ENCODE measurements at regions not wholly inside any gene's neighbourhood (a gene's known extent, or its start where the extent isn't known, plus 50 kb on each side); places are given as distances from the start of the nearest gene placed in this dataset.

GRCh38 chr3:16658004-16658924, 53.0 kb upstream of the DAZL start:
- DNase-seq, result no peak

DNA sequence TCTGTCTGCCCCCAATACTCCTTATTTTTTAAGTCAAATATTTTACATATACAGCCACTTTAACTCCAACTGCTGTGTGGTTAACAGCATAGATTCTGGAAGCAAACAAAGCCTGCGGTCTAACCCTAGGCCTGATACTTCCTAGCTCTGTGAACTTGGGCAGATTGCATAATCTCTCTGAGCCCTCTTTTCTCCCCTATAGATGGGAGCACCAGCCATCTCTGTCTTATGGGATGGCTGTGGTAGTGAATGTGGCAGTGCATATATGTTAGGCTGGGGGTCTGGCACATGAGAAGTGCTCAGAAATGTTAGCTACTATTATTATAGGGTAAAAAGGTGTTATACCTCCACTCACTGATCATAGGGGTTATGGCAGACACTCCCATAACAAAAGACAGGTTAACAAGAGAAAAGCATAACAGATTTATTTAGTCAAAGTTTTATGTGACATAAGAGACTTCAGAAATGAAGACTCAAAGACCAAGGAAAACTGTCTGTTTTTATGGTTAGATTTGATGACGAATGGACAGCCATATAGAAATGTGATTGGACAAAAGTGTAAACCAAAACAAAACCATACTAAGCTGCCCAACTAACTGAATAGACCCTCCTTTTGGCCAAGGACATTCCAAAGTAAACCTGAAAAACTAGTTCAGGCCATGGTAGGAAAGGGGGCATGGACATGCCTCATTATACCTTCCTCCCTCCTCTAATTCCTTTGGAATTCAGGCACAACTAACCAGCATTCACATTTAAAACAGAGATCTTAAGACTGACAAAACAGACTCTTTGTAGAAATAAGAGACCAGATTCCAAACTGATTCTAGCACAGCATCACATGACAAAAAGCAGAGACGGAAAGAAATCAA, 53.9 kb upstream of the DAZL start:
- DNase-seq, result no peak

GRCh38 chr3:16663854-16664712, 58.9 kb upstream of the DAZL start:
- no peak for DNase-seq

DNA sequence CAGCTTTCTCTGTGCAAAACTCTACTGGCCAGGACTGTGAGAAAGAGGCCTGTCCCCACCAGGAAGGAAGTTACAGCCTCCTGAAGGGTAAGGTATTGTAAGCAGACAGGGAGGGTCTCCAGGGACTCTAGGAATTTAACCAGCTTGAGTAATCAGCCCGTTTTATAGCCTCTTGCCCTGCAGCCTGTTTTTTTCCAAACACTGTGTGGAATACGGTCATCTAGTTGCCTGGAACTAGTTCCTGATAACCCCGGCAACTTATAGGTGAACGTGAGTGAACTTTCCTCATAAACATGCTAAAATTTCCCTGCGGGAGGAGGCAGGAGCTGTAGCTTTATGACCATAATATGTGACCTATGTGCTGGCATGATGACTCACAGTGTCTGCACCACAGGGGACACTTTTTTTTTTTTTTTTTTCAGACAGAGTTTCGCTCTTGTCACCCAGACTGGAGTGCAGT, 60.1 kb upstream of the DAZL start:
- DNase-seq, result no peak

DNA sequence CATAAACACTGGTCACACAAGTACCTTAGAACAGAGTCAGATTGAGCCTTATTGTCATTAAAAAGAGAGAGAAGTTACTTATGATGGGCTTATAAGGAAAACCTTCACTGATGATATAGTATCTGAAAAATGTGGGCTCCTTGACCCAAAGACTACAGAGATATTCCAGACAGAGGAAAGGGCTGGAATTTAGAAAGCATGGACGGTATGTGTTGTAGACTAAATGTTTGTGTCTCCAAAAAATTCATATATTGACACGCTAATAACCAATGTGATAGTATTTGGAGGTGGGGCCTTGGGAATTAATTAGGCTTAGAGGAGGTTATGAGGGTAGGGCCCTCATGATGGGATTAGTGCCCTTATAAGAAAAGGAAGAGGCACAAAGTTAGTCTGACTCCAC, 61.0 kb upstream of the DAZL start:
- no peak for DNase-seq

DNA sequence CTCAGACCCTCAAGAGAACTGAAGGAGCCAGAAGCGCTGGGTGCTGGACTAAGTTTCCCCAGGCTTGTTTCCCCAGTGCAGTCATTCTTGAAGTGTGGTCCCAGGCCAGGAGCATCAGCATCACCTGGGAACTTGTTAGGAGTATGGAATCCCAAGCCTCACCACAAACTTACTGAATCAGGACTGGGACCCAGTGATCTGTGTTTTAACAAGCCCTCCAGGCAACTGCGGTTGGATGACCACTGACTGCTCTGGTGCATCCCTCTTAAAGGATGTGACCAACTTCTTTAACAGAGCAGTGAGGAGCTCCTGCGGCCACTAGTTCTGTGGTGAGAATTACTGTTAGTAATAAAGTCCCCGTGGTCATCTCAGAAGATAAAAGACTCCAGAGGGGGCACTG, 62.4 kb upstream of the DAZL start:
- DNase-seq, result no peak

DNA sequence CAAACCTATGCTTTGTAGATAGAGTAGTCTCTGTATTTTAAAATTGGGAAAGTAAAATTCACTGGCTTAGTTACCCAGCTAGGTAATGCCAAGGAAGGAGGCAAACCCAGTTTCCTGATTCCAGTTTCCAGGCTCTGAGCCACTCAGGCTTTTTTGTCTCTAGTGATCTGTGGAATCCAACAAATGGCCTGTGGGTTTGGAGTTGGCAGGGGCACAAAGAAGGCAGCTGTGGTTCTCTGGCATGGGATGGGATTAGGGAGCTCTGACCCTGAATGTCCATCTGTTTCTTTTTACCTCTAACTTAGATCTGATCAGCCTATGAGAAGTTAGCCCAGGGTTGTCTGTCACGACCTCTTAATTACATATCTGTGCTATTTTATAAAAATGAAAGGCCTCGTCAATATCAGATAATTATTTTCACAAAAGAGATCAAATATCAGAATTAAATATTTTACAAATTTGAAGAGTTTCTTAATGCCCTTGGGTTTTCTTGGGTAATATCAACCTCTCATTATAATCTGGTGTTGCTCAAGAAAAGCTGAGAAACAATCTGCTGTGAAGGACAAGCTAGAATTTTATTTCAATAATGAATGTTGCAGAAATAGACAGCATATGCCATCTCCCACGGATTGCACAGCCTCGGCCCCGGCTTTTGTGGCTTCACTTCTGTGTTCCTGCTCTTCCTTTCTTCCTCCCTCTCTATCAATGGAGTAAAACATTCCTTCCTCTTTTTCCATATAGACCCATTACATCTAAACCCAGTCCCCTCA, 63.7 kb upstream of the DAZL start:
- DNase-seq, result no peak

DNA sequence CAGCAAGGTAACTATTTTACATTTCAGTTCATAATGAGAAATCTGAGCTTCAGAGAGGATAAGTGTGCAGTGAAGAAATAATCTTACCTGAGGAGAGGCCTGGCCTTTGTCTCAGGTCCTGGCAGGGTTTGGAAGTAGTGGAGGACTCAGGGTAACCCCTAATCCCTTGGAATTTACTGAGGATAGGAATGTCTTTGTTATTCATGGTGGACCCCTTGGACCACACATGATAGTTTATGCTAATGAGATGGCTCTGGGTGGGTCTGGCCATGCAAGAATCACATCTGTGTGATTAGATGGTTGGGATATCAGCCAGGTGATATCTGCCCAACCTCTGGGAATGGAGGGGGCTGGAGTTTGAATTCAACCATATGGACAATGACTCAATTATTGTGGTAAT, 65.0 kb upstream of the DAZL start:
- no peak for DNase-seq

DNA sequence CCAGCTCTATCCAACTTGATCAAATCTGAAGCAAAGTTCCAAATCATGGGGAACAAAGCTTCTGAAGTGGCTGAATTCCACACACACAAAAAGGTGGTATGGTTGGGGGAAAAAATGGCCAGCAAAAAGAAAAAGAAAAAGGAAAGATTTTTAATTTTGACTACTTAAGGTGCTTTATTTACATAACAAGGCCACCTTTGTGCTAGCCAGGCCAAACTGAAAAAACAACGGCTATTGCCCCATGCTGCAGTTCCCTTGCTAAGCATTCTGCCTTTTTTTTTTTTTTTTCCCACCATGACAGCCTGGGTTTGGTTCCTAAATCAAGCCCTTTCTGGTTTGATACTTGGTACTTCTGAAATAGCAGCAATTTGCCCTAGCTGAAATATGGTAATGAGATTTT, 66.5 kb upstream of the DAZL start:
- no peak for DNase-seq

DNA sequence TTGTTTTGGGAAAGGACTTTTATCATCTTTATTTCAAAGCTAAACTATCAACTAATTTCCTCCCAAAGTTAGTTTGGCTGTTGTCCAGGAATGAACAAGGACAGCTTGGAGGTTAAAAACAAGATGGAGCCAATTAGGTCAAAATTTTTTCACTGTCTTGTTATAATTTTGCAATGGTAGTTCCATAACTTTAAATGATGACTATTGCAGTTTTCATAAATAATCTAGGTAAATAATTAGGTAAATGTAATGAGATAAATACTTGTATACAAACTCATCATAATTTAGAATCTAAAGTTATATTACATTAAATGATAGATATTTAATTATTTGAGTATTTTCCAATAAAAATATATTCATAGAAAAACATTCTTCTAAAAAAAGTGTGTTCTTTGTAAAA, 68.3 kb upstream of the DAZL start:
- DNase-seq, result no peak

DNA sequence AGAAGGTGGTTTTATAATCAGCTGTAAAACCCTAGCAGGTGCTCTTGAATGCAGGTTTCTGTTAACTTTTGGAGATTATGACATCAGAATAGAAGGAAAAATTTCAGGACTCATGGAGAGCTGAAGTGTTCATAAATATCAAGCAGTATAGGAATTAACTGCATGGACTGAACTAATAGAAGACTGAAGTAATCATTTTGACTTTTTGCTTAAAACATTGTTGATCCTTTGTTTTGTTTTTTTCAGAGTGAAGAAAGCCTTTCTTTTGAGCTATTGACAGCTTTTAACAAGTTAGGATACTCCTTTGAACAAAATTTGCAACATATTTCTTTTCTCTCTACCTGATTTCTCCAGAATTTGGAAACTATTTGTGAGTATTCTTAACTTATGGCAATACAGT, 70.6 kb upstream of the DAZL start:
- DNase-seq, result no peak

GRCh38 chr3:16686679-16687078, 81.5 kb upstream of the DAZL start:
- DNase-seq, result no peak

- DNase-seq, result no peak
Observed at GRCh38 chr3:16687221-16687620, 82.0 kb upstream of the DAZL start.

DNA sequence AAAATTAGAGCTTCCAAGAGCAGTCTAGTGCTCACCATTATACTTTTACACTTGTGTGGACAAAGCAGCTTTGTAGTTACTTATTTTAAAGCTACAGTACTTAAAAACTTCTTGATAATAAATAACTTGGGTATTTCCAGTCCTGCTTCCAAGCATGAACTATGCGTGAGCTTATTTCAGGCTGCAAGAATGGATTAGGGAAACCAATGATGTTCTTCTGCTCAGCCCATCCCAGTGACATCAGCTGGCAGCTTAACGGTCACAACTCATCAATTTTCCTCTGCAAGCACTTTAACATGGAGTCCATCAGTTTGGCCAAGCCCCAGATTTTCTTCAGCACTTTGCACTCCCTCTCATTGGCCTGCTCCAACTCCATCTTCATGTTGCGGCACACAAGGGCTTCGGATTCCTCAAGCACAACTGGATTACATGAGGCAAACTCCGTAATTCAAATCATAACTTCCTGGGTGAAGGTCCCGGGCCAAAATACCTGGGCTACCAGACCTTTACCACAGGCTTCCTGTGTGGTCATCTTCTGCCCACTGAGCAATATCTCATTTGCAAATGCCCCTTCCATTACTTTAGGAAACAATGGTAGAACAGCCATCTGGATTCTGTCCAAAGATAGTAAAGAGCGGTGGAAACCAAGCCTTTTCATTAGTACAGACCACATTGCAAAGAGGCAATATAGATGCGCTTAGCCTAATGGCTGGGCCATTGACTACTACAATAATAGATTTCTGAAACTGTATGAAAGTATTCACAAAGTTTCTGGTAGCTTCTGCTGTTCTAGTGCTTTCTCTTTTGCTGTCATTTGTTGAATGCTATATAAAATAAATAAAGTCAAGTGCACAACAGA, 87.5 kb upstream of the DAZL start:
- DNase-seq, result no peak

DNA sequence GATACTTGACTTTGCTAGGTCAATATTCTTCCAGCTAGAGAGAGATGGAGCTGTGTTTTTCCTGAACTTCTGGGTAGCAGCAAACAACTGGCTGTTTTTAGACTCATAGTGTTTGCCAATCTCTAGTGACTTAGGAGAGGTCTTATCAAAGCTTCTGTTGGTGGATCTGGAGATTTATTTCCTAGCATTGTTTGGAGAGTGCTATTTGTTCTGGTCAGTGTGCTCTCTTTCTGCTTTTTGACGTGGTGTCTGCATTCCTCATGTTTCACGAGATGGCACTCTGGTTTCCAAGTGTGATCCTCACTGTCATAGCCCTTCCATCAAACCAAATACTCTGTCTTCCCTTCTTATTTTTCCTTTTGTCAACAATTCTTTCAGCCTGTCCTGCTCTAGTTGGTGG, 88.6 kb upstream of the DAZL start:
- no peak for DNase-seq

- DNase-seq, result no peak
Observed at GRCh38 chr3:16695710-16696109, 90.5 kb upstream of the DAZL start.

DNA sequence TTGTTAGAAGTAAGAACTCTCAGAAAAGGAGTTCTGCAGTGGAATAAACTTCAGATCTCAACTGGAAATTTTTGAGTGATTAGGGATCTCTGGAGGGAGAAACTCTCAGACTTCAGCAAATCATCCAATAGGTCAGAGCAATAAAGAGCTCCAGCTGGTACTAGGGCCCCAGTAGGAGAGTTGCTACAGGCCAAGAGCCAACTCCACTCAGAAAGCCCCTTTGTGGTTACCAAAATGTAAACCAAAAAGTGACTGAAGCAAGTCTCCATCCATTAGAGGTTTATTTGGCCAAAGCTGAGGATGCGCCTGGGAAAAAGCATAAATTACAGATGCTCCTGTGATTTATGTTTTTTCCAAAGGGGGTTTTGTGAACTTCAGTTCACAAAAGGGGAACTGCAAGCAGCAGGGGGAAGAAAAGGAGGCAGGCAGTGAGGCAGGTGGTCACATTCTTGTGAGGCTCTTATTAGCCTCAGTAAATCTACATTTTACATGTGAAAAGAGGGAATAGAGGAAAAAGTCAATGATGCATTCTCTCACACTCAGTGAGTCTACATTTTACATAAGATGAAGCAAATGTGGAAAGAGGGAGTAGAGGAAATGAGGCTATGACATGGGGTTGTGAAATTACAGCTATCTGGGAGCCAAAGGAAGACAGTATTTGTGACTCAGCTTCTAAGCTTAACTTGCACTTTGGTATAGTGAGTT, 92.4 kb upstream of the DAZL start:
- DNase-seq, result peak; percentile 66 to 69

DNA sequence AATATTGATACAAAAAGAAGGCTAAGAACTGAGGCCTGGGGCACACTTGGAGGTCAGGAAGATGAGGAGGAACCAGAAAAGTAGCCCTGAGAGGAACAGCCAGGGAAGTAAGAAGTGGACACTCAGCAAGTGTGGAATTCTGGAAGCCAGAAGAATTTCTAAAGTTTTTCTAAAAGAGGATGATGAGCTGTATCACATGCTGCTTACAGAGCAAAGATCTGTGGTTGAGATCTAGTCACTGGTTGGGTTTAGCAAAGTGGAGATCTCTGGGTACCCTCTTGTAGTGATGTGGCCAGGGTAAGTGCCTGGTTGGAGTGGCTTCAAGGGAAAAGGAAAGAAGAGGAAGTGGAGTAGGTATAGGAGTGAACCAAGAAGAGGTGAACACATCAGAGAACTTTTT, 95.4 kb upstream of the DAZL start:
- no peak for DNase-seq

- DNase-seq, result peak; percentile 43 to 55
Observed at GRCh38 chr3:16704941-16705340, 99.7 kb upstream of the DAZL start.

GRCh38 chr3:16707260-16707659, 102.0 kb upstream of the DAZL start:
- DNase-seq, result no peak

DNA sequence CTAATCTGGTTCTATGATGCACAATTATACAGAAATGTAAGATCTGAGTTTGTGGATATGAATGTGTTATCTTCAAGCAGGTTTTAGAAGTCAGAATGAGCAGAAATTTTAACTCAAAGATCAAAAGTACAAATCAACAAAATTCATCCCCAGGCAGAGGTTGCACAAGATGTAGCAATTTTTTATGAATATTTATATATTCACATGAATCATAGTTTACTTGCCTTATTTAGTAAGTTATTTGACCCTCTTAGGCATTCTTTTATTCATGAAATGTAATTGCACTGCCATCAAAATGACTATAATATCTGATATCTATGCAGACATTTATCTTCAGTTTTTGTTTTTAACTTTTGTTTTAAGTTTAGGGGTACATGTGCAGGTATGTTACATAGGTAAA, 103.1 kb upstream of the DAZL start:
- no peak for DNase-seq
